OCI-LY3 (cell line): ENCODE measurements at regions not wholly inside any gene's neighbourhood (a gene's known extent, or its start where the extent isn't known, plus 50 kb on each side); places are given as distances from the start of the nearest gene placed in this dataset.

Experiments
- EZH2phosphoT487 ChIP-seq: fragments of 200-600 bp; shearing (Covaris generic); IDR thresholded peaks from 2 replicates; pipeline ENCODE4 v1.6.1; 2018; ENCODE audit warnings: antibody characterized with exemption, mixed run types, low read depth
- TF ChIP-seq, protein P1 (sequence below): fragments of 200-600, 300-600 bp; sonication (generic); IDR thresholded peaks from 2 replicates; pipeline ENCODE4 v1.5.1; 2014; ENCODE audit warnings: antibody characterized with exemption, low read length, low read depth

DNA sequence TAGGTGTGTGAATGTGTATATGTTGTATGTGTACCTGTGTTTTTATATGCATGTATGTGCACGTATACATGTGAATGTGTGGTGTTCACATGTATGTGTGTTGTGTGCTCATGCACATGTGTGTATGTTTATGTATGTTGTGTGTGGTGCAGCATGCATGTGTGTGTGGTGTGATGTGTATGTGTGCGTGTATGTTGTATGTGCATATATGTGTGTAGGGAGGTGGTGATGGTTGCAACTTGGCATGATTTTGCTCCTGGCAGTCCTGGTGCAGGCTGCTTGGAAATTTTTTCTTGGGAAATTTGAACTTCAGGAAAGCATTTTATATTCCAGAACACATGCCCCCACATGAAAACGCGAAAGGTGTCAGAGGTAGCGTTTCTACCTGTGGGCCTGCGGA lies 1177.8 kb downstream of the TBC1D22A start:
- TF ChIP-seq, protein P1, sequence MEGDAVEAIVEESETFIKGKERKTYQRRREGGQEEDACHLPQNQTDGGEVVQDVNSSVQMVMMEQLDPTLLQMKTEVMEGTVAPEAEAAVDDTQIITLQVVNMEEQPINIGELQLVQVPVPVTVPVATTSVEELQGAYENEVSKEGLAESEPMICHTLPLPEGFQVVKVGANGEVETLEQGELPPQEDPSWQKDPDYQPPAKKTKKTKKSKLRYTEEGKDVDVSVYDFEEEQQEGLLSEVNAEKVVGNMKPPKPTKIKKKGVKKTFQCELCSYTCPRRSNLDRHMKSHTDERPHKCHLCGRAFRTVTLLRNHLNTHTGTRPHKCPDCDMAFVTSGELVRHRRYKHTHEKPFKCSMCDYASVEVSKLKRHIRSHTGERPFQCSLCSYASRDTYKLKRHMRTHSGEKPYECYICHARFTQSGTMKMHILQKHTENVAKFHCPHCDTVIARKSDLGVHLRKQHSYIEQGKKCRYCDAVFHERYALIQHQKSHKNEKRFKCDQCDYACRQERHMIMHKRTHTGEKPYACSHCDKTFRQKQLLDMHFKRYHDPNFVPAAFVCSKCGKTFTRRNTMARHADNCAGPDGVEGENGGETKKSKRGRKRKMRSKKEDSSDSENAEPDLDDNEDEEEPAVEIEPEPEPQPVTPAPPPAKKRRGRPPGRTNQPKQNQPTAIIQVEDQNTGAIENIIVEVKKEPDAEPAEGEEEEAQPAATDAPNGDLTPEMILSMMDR: no peak
- TF ChIP-seq EZH2phosphoT487: no peak
